ENCODE measurements at regions not wholly inside any gene's neighbourhood (a gene's known extent, or its start where the extent isn't known, plus 50 kb on each side); places are given as distances from the start of the nearest gene placed in this dataset.

DNA sequence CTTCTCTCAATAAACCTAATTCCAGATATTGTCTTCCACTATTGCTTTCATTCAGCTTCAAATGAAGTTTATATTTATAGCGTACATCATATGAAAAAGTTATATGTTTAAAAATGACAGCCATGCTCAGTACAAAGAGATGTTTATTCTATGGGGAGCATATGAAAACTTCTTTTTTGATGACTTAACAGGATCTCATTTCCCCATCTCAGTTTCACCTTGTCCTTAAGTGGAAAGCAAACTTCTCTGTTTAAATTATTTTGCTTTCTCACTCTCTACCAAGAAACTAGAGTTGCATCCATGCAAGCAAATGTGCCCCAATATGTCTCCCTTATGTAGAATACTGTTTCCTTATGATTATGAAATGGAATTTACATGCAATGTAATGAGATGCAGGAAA lies 799.5 kb upstream of the RGS18 start:
- TF ChIP-seq CTCF (IDR thresholded peaks at IDR 0.05): no peak
- TF ChIP-seq POLR2A (IDR thresholded peaks at IDR 0.05): no peak
